H1 (cell line): ENCODE measurements at regions not wholly inside any gene's neighbourhood (a gene's known extent, or its start where the extent isn't known, plus 50 kb on each side); places are given as distances from the start of the nearest gene placed in this dataset.

Experiments used
- CTCF ChIA-PET: fragments of 300-600 bp; sonication (Branson Sonifier 250); formaldehyde crosslinking; loops from one replicate; lab custom pipeline; 2021; ENCODE audit not compliant: partially characterized antibody; lab: Charles Lee
- POLR2A ChIA-PET: fragments of 300-600 bp; sonication (Branson Sonifier 250); formaldehyde crosslinking; loops from one replicate; lab custom pipeline; 2021; ENCODE audit warnings: inconsistent platforms; ENCODE audit not compliant: partially characterized antibody; lab: Charles Lee
- DNase-seq, 2 experiments: peaks; one replicate each; pipeline versions ENCODE4 v3.0.0 to v3.0.0-alpha.2; 2010 to 2022; ENCODE audit warnings: low spot score in 2 of 2, low read depth in 1 of 2, mixed read lengths in 1 of 2
- FAIRE-seq: peaks from 2 replicates; lab custom pipeline; 2011; peaks lifted over from hg19 to GRCh38; lab: Jason Lieb, UNC
- H2AFZ ChIP-seq: 2 replicates; pipeline ENCODE4 v1.8.1; 2012; ENCODE audit warnings: low read length, inconsistent platforms
- H2AK5ac ChIP-seq: 2 replicates; pipeline ENCODE4 v1.6.1; 2013; ENCODE audit warnings: low read depth, low read length
- H2BK120ac ChIP-seq: replicated peaks from 2 replicates; pipeline ENCODE3; 2013; ENCODE audit warnings: low read depth, low read length, inconsistent platforms
- H2BK12ac ChIP-seq: 2 replicates; pipeline ENCODE4 v1.6.1; 2013; ENCODE audit warnings: low read depth, low read length
- H2BK15ac ChIP-seq: 2 replicates; pipeline ENCODE4 v1.6.1; 2013; ENCODE audit warnings: low read length
- H2BK20ac ChIP-seq: 2 replicates; pipeline ENCODE4 v1.6.1; 2013; ENCODE audit warnings: low read length
- H2BK5ac ChIP-seq: 2 replicates; pipeline ENCODE4 v1.6.1; 2013; ENCODE audit warnings: low read depth, low read length
- H3K14ac ChIP-seq: 2 replicates; pipeline ENCODE4 v1.6.1; 2013; ENCODE audit warnings: inconsistent platforms; ENCODE audit not compliant: insufficient read length
- H3K18ac ChIP-seq: 2 replicates; pipeline ENCODE4 v1.6.1; 2013; ENCODE audit warnings: low read length; ENCODE audit errors: extremely low read depth
- H3K23ac ChIP-seq: 2 replicates; pipeline ENCODE4 v1.6.1; 2013; ENCODE audit warnings: inconsistent platforms; ENCODE audit not compliant: insufficient read length
- H3K23me2 ChIP-seq: 2 replicates; pipeline ENCODE4 v1.6.1; 2013; ENCODE audit warnings: low read depth, low read length
- H3K27ac ChIP-seq: 2 replicates; pipeline ENCODE4 v1.6.1; 2011; ENCODE audit warnings: low read depth, low read length, inconsistent platforms
- H3K27me3 ChIP-seq, 4 experiments: replicated peaks in 1 of 4; 1 replicate in 1 of 4; 2 replicates in 3 of 4; pipeline versions ENCODE4 v1.6.1 to v1.8.1; 2011 to 2013; ENCODE audit warnings: low read length in 3 of 4, mild to moderate bottlenecking in 3 of 4, inconsistent platforms in 2 of 4, mixed read lengths in 2 of 4, moderate library complexity in 1 of 4; ENCODE audit not compliant: control insufficient read depth in 3 of 4, insufficient read depth in 3 of 4; ENCODE audit errors: extremely low read depth in 1 of 4
- H3K36me3 ChIP-seq, 4 experiments: 2 replicates each; pipeline versions ENCODE4 v1.6.1 to v1.8.1; 2011 to 2013; ENCODE audit warnings: mild to moderate bottlenecking in 4 of 4, low read length in 3 of 4, moderate library complexity in 2 of 4, control low read depth in 1 of 4, inconsistent platforms in 1 of 4; ENCODE audit not compliant: insufficient read depth in 4 of 4, control insufficient read depth in 2 of 4
- H3K4ac ChIP-seq: replicated peaks from 2 replicates; pipeline ENCODE3; 2013; ENCODE audit warnings: low read length, low read depth, mixed read lengths, inconsistent platforms; ENCODE audit not compliant: insufficient read length
- H3K4me1 ChIP-seq, 4 experiments: replicated peaks in 1 of 4; 1 replicate in 1 of 4; 2 replicates in 3 of 4; pipeline versions ENCODE4 v1.6.1 to v1.8.1; 2011 to 2013; ENCODE audit warnings: low read length in 3 of 4, inconsistent platforms in 2 of 4, mixed read lengths in 1 of 4; ENCODE audit not compliant: insufficient read depth in 4 of 4, control insufficient read depth in 3 of 4
- H3K4me2 ChIP-seq, 2 experiments: 2 replicates each; pipeline versions ENCODE4 v1.6.1 to v1.8.1; 2011 to 2013; ENCODE audit warnings: low read depth in 2 of 2, low read length in 2 of 2, control low read depth in 1 of 2, inconsistent platforms in 1 of 2, mild to moderate bottlenecking in 1 of 2; ENCODE audit not compliant: insufficient read depth in 1 of 2
- H3K4me3 ChIP-seq, 4 experiments: fragments of 200-600, 300-600 bp in 1 of 4; sonication (generic), shearing (Covaris generic), sonication (Bioruptor Twin) in 1 of 4; 2 replicates each; pipeline versions ENCODE4 v1.5.1 to v1.8.1; 2011 to 2016; ENCODE audit warnings: low read length in 4 of 4, low read depth in 3 of 4, control low read depth in 2 of 4, inconsistent platforms in 2 of 4, mild to moderate bottlenecking in 2 of 4, mixed read lengths in 1 of 4, moderate library complexity in 1 of 4; ENCODE audit not compliant: insufficient read depth in 2 of 4; ENCODE audit errors: extremely low read depth in 1 of 4
- H3K56ac ChIP-seq: replicated peaks from 2 replicates; pipeline ENCODE3; 2013; ENCODE audit warnings: low read depth, mild to moderate bottlenecking, mixed read lengths, low read length, inconsistent platforms; ENCODE audit not compliant: insufficient read length
- H3K79me1 ChIP-seq: 2 replicates; pipeline ENCODE4 v1.6.1; 2013; ENCODE audit warnings: low read depth, low read length, control low read depth
- H3K79me2 ChIP-seq, 2 experiments: 2 replicates each; pipeline versions ENCODE4 v1.6.1 to v1.8.1; 2012 to 2013; ENCODE audit warnings: low read length in 2 of 2, mild to moderate bottlenecking in 2 of 2, inconsistent platforms in 1 of 2; ENCODE audit not compliant: insufficient read depth in 2 of 2, control insufficient read depth in 1 of 2
- H3K9ac ChIP-seq, 4 experiments: replicated peaks in 1 of 4; 1 replicate in 1 of 4; 2 replicates in 3 of 4; pipeline versions ENCODE4 v1.6.1 to v1.8.1; 2011 to 2013; ENCODE audit warnings: low read depth in 3 of 4, low read length in 3 of 4, control low read depth in 2 of 4, mild to moderate bottlenecking in 2 of 4, moderate library complexity in 2 of 4, inconsistent platforms in 1 of 4; ENCODE audit errors: extremely low read depth in 1 of 4
- H3K9me3 ChIP-seq, 2 experiments: 2 replicates each; pipeline versions ENCODE4 v1.6.1 to v1.8.1; 2012 to 2013; ENCODE audit warnings: mild to moderate bottlenecking in 2 of 2, moderate library complexity in 2 of 2, control low read depth in 1 of 2, inconsistent platforms in 1 of 2, low read depth in 1 of 2, low read length in 1 of 2, mixed read lengths in 1 of 2; ENCODE audit not compliant: insufficient read depth in 2 of 2
- H4K20me1 ChIP-seq, 2 experiments: replicated peaks in 1 of 2; 2 replicates each; pipeline versions ENCODE3 to v1.8.1; 2011 to 2013; ENCODE audit warnings: inconsistent platforms in 2 of 2, low read length in 2 of 2, mild to moderate bottlenecking in 1 of 2; ENCODE audit not compliant: insufficient read depth in 2 of 2, control insufficient read depth in 1 of 2
- H4K5ac ChIP-seq: 2 replicates; pipeline ENCODE4 v1.6.1; 2013; ENCODE audit warnings: low read length, low read depth, mixed read lengths, inconsistent platforms; ENCODE audit not compliant: insufficient read length
- H4K8ac ChIP-seq: 2 replicates; pipeline ENCODE4 v1.8.0; 2013; ENCODE audit warnings: mild to moderate bottlenecking, moderate library complexity, low read length, inconsistent platforms; ENCODE audit not compliant: insufficient read depth; ENCODE audit errors: extremely low read depth
- H4K91ac ChIP-seq: replicated peaks from 2 replicates; pipeline ENCODE3; 2013; ENCODE audit warnings: low read length, mixed read lengths, inconsistent platforms; ENCODE audit not compliant: insufficient read length
- CBX5 ChIP-seq: fragments of 300-800, 300-1000 bp; sonication (generic); IDR thresholded peaks from 2 replicates; pipeline ENCODE4 v1.7.1; 2016; ENCODE audit warnings: antibody characterized with exemption, low read length, low read depth
- EP300 ChIP-seq, 2 experiments: IDR thresholded peaks; 1 replicate in 1 of 2; 2 replicates in 1 of 2; pipeline ENCODE4 v1.6.1; 2011 to 2012; ENCODE audit warnings: low read depth in 2 of 2, low read length in 2 of 2, mild to moderate bottlenecking in 2 of 2, borderline replicate concordance in 1 of 2, inconsistent platforms in 1 of 2, moderate library complexity in 1 of 2
- GABPA ChIP-seq: IDR thresholded peaks from 2 replicates; pipeline ENCODE4 v1.6.1; 2011; ENCODE audit warnings: mild to moderate bottlenecking, low read length, moderate library complexity, borderline replicate concordance; ENCODE audit not compliant: insufficient read depth
- JUND ChIP-seq: IDR thresholded peaks from 2 replicates; pipeline ENCODE4 v1.6.1; 2011; ENCODE audit warnings: mild to moderate bottlenecking, improper control_type of control experiment, low read length
- MAFK ChIP-seq: IDR thresholded peaks from 2 replicates; pipeline ENCODE4 v1.6.1; 2012; ENCODE audit warnings: low read depth, mild to moderate bottlenecking, improper control_type of control experiment, low read length
- NRF1 ChIP-seq: IDR thresholded peaks from 2 replicates; pipeline ENCODE4 v1.6.1; 2011; ENCODE audit warnings: mild to moderate bottlenecking, low read depth, low read length, improper control_type of control experiment
- WGBS, 2 experiments: shearing (Covaris generic) in 1 of 2; methylation state at CpG; one replicate each; pipeline versions ENCODE4 v1.1.6 to v1.1.7; 2013 to 2015; ENCODE audit warnings: low lambda C conversion rate in 2 of 2, mixed read lengths in 2 of 2, inconsistent platforms in 1 of 2, low coverage in 1 of 2, missing lambda C conversion rate in 1 of 2; ENCODE audit not compliant: insufficient replicate concordance in 2 of 2, insufficient coverage in 1 of 2, insufficient read length in 1 of 2; ENCODE audit errors: extremely low coverage in 1 of 2, missing lambda C conversion rate in 1 of 2; 5-methylcytosine and 5-hydroxymethylcytosine counted together
- TF ChIP-seq, protein P1 (sequence below): IDR thresholded peaks from 2 replicates; pipeline ENCODE4 v1.6.1; 2011; ENCODE audit warnings: low read depth, mild to moderate bottlenecking, low read length; ENCODE audit not compliant: insufficient read depth

DNA sequence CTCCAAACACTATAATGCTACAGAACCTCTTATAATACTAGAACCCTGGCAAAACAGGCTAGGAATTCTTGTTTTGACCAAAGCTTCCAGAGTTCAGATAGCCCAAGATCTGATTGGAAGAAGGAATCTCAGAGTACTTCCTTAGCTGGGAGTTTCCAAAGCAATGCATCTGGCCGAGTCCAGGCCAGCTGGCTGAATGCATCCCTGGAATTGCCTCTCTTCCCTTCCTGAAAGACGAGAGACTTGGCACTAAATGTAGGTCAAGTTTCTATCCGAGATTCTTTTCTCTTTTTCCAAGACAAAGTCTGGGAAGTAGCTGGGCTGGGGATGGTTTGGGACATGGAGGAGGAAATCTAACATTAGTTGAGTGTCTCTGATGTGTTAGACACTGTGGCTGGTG is 68.7 kb upstream of the ADPGK start:
- no peak overlapping the region for H2BK20ac ChIP-seq
- H3K23ac ChIP-seq = no peak overlapping the region
- H3K36me3 ChIP-seq = no peaks in the 10 kb centered on the region
- WGBS, 2 experiments = 84% methylated on average over 3 of the region's 3 CpGs; no CpG with 5 or more reads in 1 of the 2 experiments
- no peak overlapping the region for H2BK15ac ChIP-seq
- FAIRE-seq (no peak), DNase-seq (no peak)
- no peak overlapping the region for H3K4me2 ChIP-seq
- TF ChIP-seq GABPA = no peak
- TF ChIP-seq, protein P1, sequence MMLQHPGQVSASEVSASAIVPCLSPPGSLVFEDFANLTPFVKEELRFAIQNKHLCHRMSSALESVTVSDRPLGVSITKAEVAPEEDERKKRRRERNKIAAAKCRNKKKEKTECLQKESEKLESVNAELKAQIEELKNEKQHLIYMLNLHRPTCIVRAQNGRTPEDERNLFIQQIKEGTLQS = no peak
- no peak for TF ChIP-seq EP300 (IDR thresholded peaks at IDR 0.05; ENCODE audit: borderline replicate concordance in 1 of 2, low read depth in 2 of 2, low read length in 2 of 2)
- TF ChIP-seq JUND = no peak
- no peak for TF ChIP-seq CBX5
- no peak for TF ChIP-seq NRF1
- TF ChIP-seq MAFK = no peak
- H4K8ac ChIP-seq = no peak overlapping the region
- H2BK5ac ChIP-seq = no peak overlapping the region
- H3K56ac ChIP-seq = no peak overlapping the region
- ChIA-PET POLR2A (no interaction called here), CTCF (interaction anchor here (0.8 to 2.4 kb wide), 4 partner anchors 17 to 324 kb away, joined by 3 to 11 read pairs (median 4); no protein-coding TSS in a partner anchor)
- no peaks in the 10 kb centered on the region for H3K79me2 ChIP-seq
- H3K9me3 ChIP-seq = no peaks in the 10 kb centered on the region
- H4K20me1 ChIP-seq = no peaks in the 10 kb centered on the region
- H2BK120ac ChIP-seq = no peak overlapping the region
- no peak overlapping the region for H3K18ac ChIP-seq
- no peak overlapping the region for H3K9ac ChIP-seq
- H3K27ac ChIP-seq = no peak overlapping the region
- no peak overlapping the region for H3K14ac ChIP-seq
- H3K23me2 ChIP-seq = peaks cover 5% of the 10 kb centered on the region; the same call in 1 of the 2 replicates
- peaks cover 5 to 9% (median 7%) of the 10 kb centered on the region in 4 experiments; a peak in 6 of 7 replicates for H3K4me1 ChIP-seq
- no peak overlapping the region for H3K4ac ChIP-seq
- no peak overlapping the region for H2AK5ac ChIP-seq
- no peak overlapping the region for H4K91ac ChIP-seq
- H2BK12ac ChIP-seq = no peak overlapping the region
- 0 out of 2 replicates have a peak overlapping the region, but pooled peaks have one; percentile 21 for H2AFZ ChIP-seq
- no peaks in the 10 kb centered on the region for H3K27me3 ChIP-seq
- no peak overlapping the region for H4K5ac ChIP-seq
- no peak overlapping the region for H3K4me3 ChIP-seq
- no peaks in the 10 kb centered on the region for H3K79me1 ChIP-seq
